HCT116 (cell line): ENCODE measurements at regions not wholly inside any gene's neighbourhood (a gene's known extent, or its start where the extent isn't known, plus 50 kb on each side); places are given as distances from the start of the nearest gene placed in this dataset.

Experiments
- ATAC-seq: fragments of 200-7000 bp; cut with Tn5 transposase; 2 replicates; pipeline ENCODE4 v1.9.1; 2020; ENCODE audit warnings: mild to moderate bottlenecking, moderate library complexity
- BruUV-seq: library from RNA; stranded (reverse); fragments of 400-500 nt; replicated peaks from 2 replicates; lab custom pipeline; 2021; lab: Mats Ljungman, UMichigan
- CTCF ChIA-PET: fragments of 300-600 bp; sonication (Branson Sonifier 250); formaldehyde crosslinking; loops from one replicate; lab custom pipeline; 2021; ENCODE audit warnings: antibody characterized with exemption; lab: Charles Lee
- POLR2A ChIA-PET: fragments of 300-600, 350-600 bp; sonication (Branson Sonifier 250); formaldehyde crosslinking; loops from one replicate; lab custom pipeline; 2021; ENCODE audit warnings: antibody characterized with exemption; lab: Charles Lee
- RAD21 ChIA-PET, 2 experiments: fragments of 300-600 bp; sonication (Branson Sonifier 250); formaldehyde crosslinking; loops; one replicate each; lab custom pipeline; 2023; ENCODE audit warnings: low total read pairs in 2 of 2; ENCODE audit not compliant: uncharacterized antibody in 2 of 2, unreplicated experiment in 2 of 2, low non-redundant PET in 1 of 2; lab: Charles Lee
- DNase-seq: peaks from one replicate; pipeline ENCODE4 v3.0.0-alpha.2; 2010; ENCODE audit warnings: low read depth, low spot score
- H2AFZ ChIP-seq: fragments of 200-600 bp; shearing (Covaris generic), sonication (generic); 2 replicates; pipeline ENCODE4 v1.6.1; 2017; ENCODE audit warnings: low read depth, mixed run types, mixed read lengths, antibody characterized with exemption, low read length; ENCODE audit not compliant: poor library complexity, severe bottlenecking
- H3K27ac ChIP-seq: 2 replicates; pipeline ENCODE4 v1.5.1; 2012; ENCODE audit warnings: low read depth, low read length
- H3K27me3 ChIP-seq: fragments of 200-600 bp; sonication (generic); 2 replicates; pipeline ENCODE4 v1.6.1; 2016; ENCODE audit warnings: mixed run types, low read length, mixed read lengths; ENCODE audit not compliant: insufficient read depth
- H3K36me3 ChIP-seq, 2 experiments: fragments of 200-500 bp in 1 of 2; fragments of 200-600 bp in 1 of 2; sonication (Bioruptor generic) in 1 of 2; sonication (generic) in 1 of 2; 2 replicates each; pipeline versions ENCODE4 v1.5.1 to v1.6.1; 2014 to 2016; ENCODE audit warnings: low read length in 2 of 2, inconsistent platforms in 1 of 2, mixed read lengths in 1 of 2, mixed run types in 1 of 2; ENCODE audit not compliant: insufficient read depth in 2 of 2, control insufficient read depth in 1 of 2
- H3K4me1 ChIP-seq, 2 experiments: fragments of 200-600 bp in 1 of 2; sonication (generic) in 1 of 2; 2 replicates each; pipeline versions ENCODE4 v1.5.1 to v1.6.1; 2012 to 2017; ENCODE audit warnings: low read length in 2 of 2, inconsistent platforms in 1 of 2, mild to moderate bottlenecking in 1 of 2, mixed read lengths in 1 of 2, mixed run types in 1 of 2, moderate library complexity in 1 of 2; ENCODE audit not compliant: insufficient read depth in 2 of 2, control insufficient read depth in 1 of 2
- H3K4me2 ChIP-seq: fragments of 200-600 bp; sonication (generic); 2 replicates; pipeline ENCODE4 v1.6.1; 2017; ENCODE audit warnings: mixed run types, low read length, mixed read lengths
- H3K4me3 ChIP-seq, 2 experiments: fragments of 200-600 bp in 1 of 2; sonication (generic) in 1 of 2; replicated peaks in 1 of 2; 2 replicates each; pipeline ENCODE4 v1.5.1; 2011 to 2016; ENCODE audit warnings: low read length in 2 of 2, control low read depth in 1 of 2, low read depth in 1 of 2, mild to moderate bottlenecking in 1 of 2, mixed read lengths in 1 of 2, mixed run types in 1 of 2
- H3K79me2 ChIP-seq: fragments of 200-600 bp; sonication (generic); 2 replicates; pipeline ENCODE4 v1.6.1; 2017; ENCODE audit warnings: mild to moderate bottlenecking, mixed run types, low read length, moderate library complexity, mixed read lengths; ENCODE audit not compliant: insufficient read depth
- H3K9ac ChIP-seq: fragments of 200-600 bp; sonication (generic); 2 replicates; pipeline ENCODE4 v1.6.1; 2016; ENCODE audit warnings: low read length, mixed read lengths
- H3K9me2 ChIP-seq: fragments of 200-600 bp; sonication (generic), shearing (Covaris generic); 2 replicates; pipeline ENCODE4 v1.6.1; 2017; ENCODE audit warnings: mixed run types, mild to moderate bottlenecking, moderate library complexity; ENCODE audit not compliant: insufficient read depth
- H3K9me3 ChIP-seq, 2 experiments: fragments of 200-500 bp in 1 of 2; fragments of 200-600 bp in 1 of 2; sonication (Bioruptor generic) in 1 of 2; sonication (generic) in 1 of 2; 2 replicates each; pipeline ENCODE4 v1.6.1; 2014 to 2017; ENCODE audit warnings: low read length in 2 of 2, mixed read lengths in 2 of 2, inconsistent platforms in 1 of 2, low read depth in 1 of 2, mild to moderate bottlenecking in 1 of 2, mixed run types in 1 of 2, moderate library complexity in 1 of 2; ENCODE audit not compliant: control insufficient read depth in 1 of 2, insufficient read depth in 1 of 2
- H4K20me1 ChIP-seq: fragments of 200-600 bp; sonication (generic), shearing (Covaris generic); 2 replicates; pipeline ENCODE4 v1.6.1; 2017; ENCODE audit warnings: mixed run types, mild to moderate bottlenecking, moderate library complexity; ENCODE audit not compliant: insufficient read depth
- CBX3 ChIP-seq: IDR thresholded peaks from 2 replicates; pipeline ENCODE4 v1.6.1; 2012; ENCODE audit warnings: low read depth
- EGR1 ChIP-seq: IDR thresholded peaks from 2 replicates; pipeline ENCODE4 v1.6.1; 2012; ENCODE audit warnings: low read depth
- FOSL1 ChIP-seq: IDR thresholded peaks from 2 replicates; pipeline ENCODE4 v1.6.1; 2012; ENCODE audit warnings: low read depth
- JUND ChIP-seq: IDR thresholded peaks from 2 replicates; pipeline ENCODE4 v1.6.1; 2012
- POLR2A ChIP-seq: IDR thresholded peaks from 2 replicates; pipeline ENCODE4 v1.7.0; 2011; ENCODE audit warnings: borderline replicate concordance; ENCODE audit not compliant: insufficient read depth, insufficient read length; ENCODE audit errors: extremely low read depth
- POLR2AphosphoS5 ChIP-seq: IDR thresholded peaks from 2 replicates; pipeline ENCODE4 v1.6.1; 2011; ENCODE audit warnings: mild to moderate bottlenecking, low read depth, low read length, moderate library complexity
- SP1 ChIP-seq: IDR thresholded peaks from 2 replicates; pipeline ENCODE4 v1.6.1; 2012; ENCODE audit warnings: low read depth
- SRF ChIP-seq: IDR thresholded peaks from 2 replicates; pipeline ENCODE4 v1.6.1; 2012; ENCODE audit warnings: low read depth
- intact Hi-C: fragments of 100-400 bp; cut with micrococcal nuclease; formaldehyde crosslinking; loops from 2 replicates; pipeline ENCODE4 v1.10.0; 2022
- TF ChIP-seq, protein P1 (sequence below): IDR thresholded peaks from 2 replicates; pipeline ENCODE4 v1.6.1; 2011; ENCODE audit warnings: mild to moderate bottlenecking, low read length, moderate library complexity; ENCODE audit not compliant: insufficient replicate concordance; ENCODE audit errors: extremely low read depth
- TF ChIP-seq, protein P2 (sequence below): IDR thresholded peaks from 2 replicates; pipeline ENCODE4 v1.6.1; 2012

- no peak overlapping the region for H3K27ac ChIP-seq
- no peaks in the 10 kb centered on the region for H4K20me1 ChIP-seq
- DNase-seq (peak; percentile 48), ATAC-seq (peak; percentile 91)
- no peak overlapping the region for H3K9ac ChIP-seq
- ChIA-PET CTCF (interaction anchor here (0.6 to 1.0 kb wide), 2 partner anchors 66 to 537 kb away, joined by 3 to 4 read pairs; no protein-coding TSS in a partner anchor), RAD21 (no interaction called here), POLR2A (interaction anchor here (1.0 kb wide), 1 partner anchor 19 kb away, joined by 3 read pairs; no protein-coding TSS in a partner anchor)
- TF ChIP-seq SRF (peak; percentile 55; the same call in 1 of the 2 replicates), SP1 (peak; percentile 59), JUND (peak; percentile 92), POLR2A (no peak), FOSL1 (peak; percentile 97), CBX3 (peak; percentile 65; the same call in 1 of the 2 replicates), EGR1 (no peak), POLR2AphosphoS5 (peak; percentile 24; the same call in 1 of the 2 replicates)
- TF ChIP-seq, protein P1, sequence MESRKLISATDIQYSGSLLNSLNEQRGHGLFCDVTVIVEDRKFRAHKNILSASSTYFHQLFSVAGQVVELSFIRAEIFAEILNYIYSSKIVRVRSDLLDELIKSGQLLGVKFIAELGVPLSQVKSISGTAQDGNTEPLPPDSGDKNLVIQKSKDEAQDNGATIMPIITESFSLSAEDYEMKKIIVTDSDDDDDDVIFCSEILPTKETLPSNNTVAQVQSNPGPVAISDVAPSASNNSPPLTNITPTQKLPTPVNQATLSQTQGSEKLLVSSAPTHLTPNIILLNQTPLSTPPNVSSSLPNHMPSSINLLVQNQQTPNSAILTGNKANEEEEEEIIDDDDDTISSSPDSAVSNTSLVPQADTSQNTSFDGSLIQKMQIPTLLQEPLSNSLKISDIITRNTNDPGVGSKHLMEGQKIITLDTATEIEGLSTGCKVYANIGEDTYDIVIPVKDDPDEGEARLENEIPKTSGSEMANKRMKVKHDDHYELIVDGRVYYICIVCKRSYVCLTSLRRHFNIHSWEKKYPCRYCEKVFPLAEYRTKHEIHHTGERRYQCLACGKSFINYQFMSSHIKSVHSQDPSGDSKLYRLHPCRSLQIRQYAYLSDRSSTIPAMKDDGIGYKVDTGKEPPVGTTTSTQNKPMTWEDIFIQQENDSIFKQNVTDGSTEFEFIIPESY = no peak
- TF ChIP-seq, protein P2, sequence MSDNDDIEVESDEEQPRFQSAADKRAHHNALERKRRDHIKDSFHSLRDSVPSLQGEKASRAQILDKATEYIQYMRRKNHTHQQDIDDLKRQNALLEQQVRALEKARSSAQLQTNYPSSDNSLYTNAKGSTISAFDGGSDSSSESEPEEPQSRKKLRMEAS = peak; percentile 38; the same call in 1 of the 2 replicates
- BruUV-seq = no TSS peak
- no peaks in the 10 kb centered on the region for H3K79me2 ChIP-seq
- H3K27me3 ChIP-seq = no peaks in the 10 kb centered on the region
- H3K4me3 ChIP-seq = no peak overlapping the region
- intact Hi-C loops = loop anchor here (5.0 to 10.0 kb wide), 3 partner anchors 132 to 375 kb away; no protein-coding TSS in a partner anchor
- no peaks in the 10 kb centered on the region for H3K9me2 ChIP-seq
- no peaks in the 10 kb centered on the region for H3K9me3 ChIP-seq
- H3K4me2 ChIP-seq = peak overlapping the region; percentile 52
- no peaks in the 10 kb centered on the region for H3K36me3 ChIP-seq
- peaks cover 24 to 34% of the 10 kb centered on the region in 2 experiments for H3K4me1 ChIP-seq
- H2AFZ ChIP-seq = no peak overlapping the region
Observed at GRCh38 chr5:159449925-159450324, 119.6 kb upstream of the IL12B start.
